WTC11 (cell line): ENCODE measurements at regions not wholly inside any gene's neighbourhood (a gene's known extent, or its start where the extent isn't known, plus 50 kb on each side); places are given as distances from the start of the nearest gene placed in this dataset.

Experiments used
- FOXK1 ChIP-seq: sonication (generic); formaldehyde crosslinking; IDR thresholded peaks from 2 replicates; pipeline ENCODE4 v1.8.0; 2022; ENCODE audit warnings: mild to moderate bottlenecking, moderate library complexity, missing genetic modification reagents
- TF ChIP-seq, protein P1 (sequence below): sonication (generic); formaldehyde crosslinking; IDR thresholded peaks from 2 replicates; pipeline ENCODE4 v1.8.0; 2022; ENCODE audit warnings: mild to moderate bottlenecking, missing genetic modification reagents
- TF ChIP-seq, protein P2 (sequence below): fragments of 200-600 bp; IDR thresholded peaks from 2 replicates; pipeline ENCODE4 v1.8.0; 2022; ENCODE audit warnings: antibody characterized with exemption

DNA sequence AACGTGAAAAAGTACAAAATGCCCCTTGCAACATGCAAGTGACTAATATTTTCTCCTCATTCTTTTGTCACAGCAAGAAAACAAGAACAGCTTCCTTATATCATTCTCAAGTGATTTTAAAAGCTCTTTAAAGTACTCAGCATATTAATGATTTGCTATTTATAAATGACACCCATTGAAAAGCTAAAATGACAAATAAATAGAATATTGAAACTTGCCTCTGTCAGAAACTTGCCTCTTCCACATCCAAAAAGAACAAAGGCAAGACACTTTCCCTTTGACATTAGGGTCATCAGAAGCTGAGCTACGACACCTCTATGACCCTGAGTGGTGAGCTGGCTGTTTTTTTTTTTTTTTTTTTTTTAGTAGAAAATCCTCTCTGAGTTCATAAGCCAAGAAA, 339.6 kb upstream of the ITGA1 start:
- TF ChIP-seq FOXK1 (CRISPR knock-in tag), result no peak
- TF ChIP-seq, protein P1, sequence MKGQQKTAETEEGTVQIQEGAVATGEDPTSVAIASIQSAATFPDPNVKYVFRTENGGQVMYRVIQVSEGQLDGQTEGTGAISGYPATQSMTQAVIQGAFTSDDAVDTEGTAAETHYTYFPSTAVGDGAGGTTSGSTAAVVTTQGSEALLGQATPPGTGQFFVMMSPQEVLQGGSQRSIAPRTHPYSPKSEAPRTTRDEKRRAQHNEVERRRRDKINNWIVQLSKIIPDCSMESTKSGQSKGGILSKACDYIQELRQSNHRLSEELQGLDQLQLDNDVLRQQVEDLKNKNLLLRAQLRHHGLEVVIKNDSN (CRISPR knock-in tag), result no peak
- TF ChIP-seq, protein P2, sequence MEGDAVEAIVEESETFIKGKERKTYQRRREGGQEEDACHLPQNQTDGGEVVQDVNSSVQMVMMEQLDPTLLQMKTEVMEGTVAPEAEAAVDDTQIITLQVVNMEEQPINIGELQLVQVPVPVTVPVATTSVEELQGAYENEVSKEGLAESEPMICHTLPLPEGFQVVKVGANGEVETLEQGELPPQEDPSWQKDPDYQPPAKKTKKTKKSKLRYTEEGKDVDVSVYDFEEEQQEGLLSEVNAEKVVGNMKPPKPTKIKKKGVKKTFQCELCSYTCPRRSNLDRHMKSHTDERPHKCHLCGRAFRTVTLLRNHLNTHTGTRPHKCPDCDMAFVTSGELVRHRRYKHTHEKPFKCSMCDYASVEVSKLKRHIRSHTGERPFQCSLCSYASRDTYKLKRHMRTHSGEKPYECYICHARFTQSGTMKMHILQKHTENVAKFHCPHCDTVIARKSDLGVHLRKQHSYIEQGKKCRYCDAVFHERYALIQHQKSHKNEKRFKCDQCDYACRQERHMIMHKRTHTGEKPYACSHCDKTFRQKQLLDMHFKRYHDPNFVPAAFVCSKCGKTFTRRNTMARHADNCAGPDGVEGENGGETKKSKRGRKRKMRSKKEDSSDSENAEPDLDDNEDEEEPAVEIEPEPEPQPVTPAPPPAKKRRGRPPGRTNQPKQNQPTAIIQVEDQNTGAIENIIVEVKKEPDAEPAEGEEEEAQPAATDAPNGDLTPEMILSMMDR, result no peak
